HepG2 (cell line): ENCODE measurements at regions not wholly inside any gene's neighbourhood (a gene's known extent, or its start where the extent isn't known, plus 50 kb on each side); places are given as distances from the start of the nearest gene placed in this dataset.

Experiments
- ATAC-seq: fragments of 200-7000 bp; cut with Tn5 transposase; 3 replicates; pipeline ENCODE4 v1.9.1; 2020; ENCODE audit warnings: mild to moderate bottlenecking, moderate library complexity
- BruUV-seq: library from RNA; stranded (reverse); fragments of 400-500 nt; replicated peaks from 2 replicates; lab custom pipeline; 2021; lab: Mats Ljungman, UMichigan
- CTCF ChIA-PET: fragments of 300-600 bp; formaldehyde crosslinking; extraction: SDS; loops from one replicate; lab custom pipeline; 2021; ENCODE audit warnings: low total read pairs, inconsistent platforms, low intra/inter-chr PET ratio; lab: Yijun Ruan, JAX
- POLR2A ChIA-PET: fragments of 350-600 bp; sonication (Branson Sonifier 250); formaldehyde crosslinking; loops from one replicate; lab custom pipeline; 2020; ENCODE audit warnings: antibody characterized with exemption, inconsistent platforms; lab: Yijun Ruan, JAX
- DNase-seq: peaks from one replicate; pipeline ENCODE4 v3.0.0-alpha.2; 2015; ENCODE audit warnings: low spot score
- FAIRE-seq: peaks from 3 replicates; lab custom pipeline; 2011; peaks lifted over from hg19 to GRCh38; lab: Jason Lieb, UNC
- H2AFZ ChIP-seq: one replicate; pipeline ENCODE4 v1.6.1; 2011; ENCODE audit warnings: low read length, inconsistent platforms
- H3K27ac ChIP-seq: fragments of 300-600 bp; 3 replicates; pipeline ENCODE4 v1.8.0; 2011; ENCODE audit warnings: mixed run types, mild to moderate bottlenecking, mixed read lengths, low read length, inconsistent platforms; ENCODE audit not compliant: insufficient read depth; ENCODE audit errors: extremely low read length
- H3K27me3 ChIP-seq, 2 experiments: fragments of 200-600 bp in 1 of 2; 2 replicates in 1 of 2; 3 replicates in 1 of 2; pipeline versions ENCODE4 v1.6.0 to v1.8.0; 2011; ENCODE audit warnings: low read length in 2 of 2, mild to moderate bottlenecking in 2 of 2, moderate library complexity in 2 of 2, inconsistent platforms in 1 of 2; ENCODE audit not compliant: insufficient read depth in 2 of 2, control insufficient read depth in 1 of 2
- H3K36me3 ChIP-seq, 2 experiments: fragments of 200-600 bp in 1 of 2; replicated peaks in 1 of 2; 2 replicates in 1 of 2; 3 replicates in 1 of 2; pipeline versions ENCODE4 v1.5.1 to v1.8.0; 2011; ENCODE audit warnings: low read length in 2 of 2, inconsistent platforms in 1 of 2; ENCODE audit not compliant: insufficient read depth in 2 of 2, control insufficient read depth in 1 of 2
- H3K4me1 ChIP-seq: 2 replicates; pipeline ENCODE4 v1.5.1; 2012; ENCODE audit warnings: low read length, inconsistent platforms; ENCODE audit not compliant: insufficient read depth
- H3K4me2 ChIP-seq: 2 replicates; pipeline ENCODE4 v1.6.0; 2011; ENCODE audit warnings: low read depth, low read length, inconsistent platforms
- H3K4me3 ChIP-seq, 3 experiments: fragments of 200-600 bp in 1 of 3; sonication (generic), shearing (Covaris generic) in 1 of 3; replicated peaks in 1 of 3; 2 replicates each; pipeline ENCODE4 v1.5.1; 2011 to 2016; ENCODE audit warnings: low read length in 3 of 3, inconsistent platforms in 2 of 3, low read depth in 2 of 3, mild to moderate bottlenecking in 2 of 3, control low read depth in 1 of 3, mixed read lengths in 1 of 3; ENCODE audit not compliant: insufficient read depth in 1 of 3
- H3K79me2 ChIP-seq: one replicate; pipeline ENCODE4 v1.6.1; 2011; ENCODE audit warnings: low read length, inconsistent platforms; ENCODE audit not compliant: insufficient read depth
- H3K9ac ChIP-seq: 2 replicates; pipeline ENCODE4 v1.6.0; 2011; ENCODE audit warnings: mild to moderate bottlenecking, low read depth, low read length, inconsistent platforms; ENCODE audit not compliant: insufficient read depth
- H3K9me3 ChIP-seq: 2 replicates; pipeline ENCODE4 v1.5.1; 2012; ENCODE audit warnings: mild to moderate bottlenecking, low read length
- H4K20me1 ChIP-seq: 2 replicates; pipeline ENCODE4 v1.6.0; 2011; ENCODE audit warnings: inconsistent platforms, mild to moderate bottlenecking, low read length, moderate library complexity; ENCODE audit not compliant: insufficient read depth
- KLF9 ChIP-seq: IDR thresholded peaks from 2 replicates; pipeline ENCODE4 v1.6.1; 2016; ENCODE audit warnings: low read depth
- MEIS2 ChIP-seq: sonication (generic); formaldehyde crosslinking; IDR thresholded peaks from 2 replicates; pipeline ENCODE4 v1.9.0; 2021; ENCODE audit warnings: mild to moderate bottlenecking, missing genetic modification reagents
- MXI1 ChIP-seq: IDR thresholded peaks from 3 replicates; pipeline ENCODE4 v1.6.1; 2012; ENCODE audit warnings: low read depth, low read length, inconsistent platforms, borderline replicate concordance
- NONO ChIP-seq, 2 experiments: fragments of 450-650 bp in 1 of 2; sonication (generic) in 1 of 2; formaldehyde crosslinking in 1 of 2; IDR thresholded peaks in 1 of 2; conservative IDR thresholded peaks in 1 of 2; 2 replicates each; pipeline versions ENCODE4 v1.6.1 to v1.8.0; 2017 to 2022; ENCODE audit warnings: mild to moderate bottlenecking in 1 of 2, missing genetic modification reagents in 1 of 2, moderate library complexity in 1 of 2
- RBM39 ChIP-seq: fragments of 200-400 bp; formaldehyde crosslinking; IDR thresholded peaks from one replicate; pipeline ENCODE4 v1.6.1; 2018; ENCODE audit warnings: antibody characterized with exemption, mild to moderate bottlenecking, low read depth, low read length; ENCODE audit not compliant: poor library complexity, severe bottlenecking
- SP4 ChIP-seq: sonication (generic); formaldehyde crosslinking; IDR thresholded peaks from 2 replicates; pipeline ENCODE4 v1.8.1; 2023; ENCODE audit warnings: mild to moderate bottlenecking, missing genetic modification reagents
- TBX2 ChIP-seq: sonication (generic); formaldehyde crosslinking; IDR thresholded peaks from 2 replicates; pipeline ENCODE4 v1.5.0; 2020; ENCODE audit warnings: missing genetic modification reagents, mild to moderate bottlenecking, borderline replicate concordance
- ZNF24 ChIP-seq: fragments of 450-650 bp; IDR thresholded peaks from 2 replicates; pipeline ENCODE4 v1.6.1; 2017; ENCODE audit warnings: antibody characterized with exemption, mild to moderate bottlenecking
- ZNF431 ChIP-seq: sonication (generic); formaldehyde crosslinking; IDR thresholded peaks from 2 replicates; pipeline ENCODE4 v1.9.0; 2022; ENCODE audit warnings: missing genetic modification reagents, low read depth, mild to moderate bottlenecking, borderline replicate concordance
- ZNF724P ChIP-seq: sonication (generic); formaldehyde crosslinking; IDR thresholded peaks from 2 replicates; pipeline ENCODE4 v1.8.0; 2022; ENCODE audit warnings: missing genetic modification reagents, borderline replicate concordance
- WGBS: methylation state at CpG from one replicate; pipeline ENCODE4 v1.1.6; 2017; ENCODE audit warnings: low lambda C conversion rate; 5-methylcytosine and 5-hydroxymethylcytosine counted together
- in situ Hi-C: cut with HindIII; loops from 2 replicates; pipeline ENCODE4 v1.10.0; 2017; ENCODE audit warnings: low pct_unique_long_range_greater_than_20kb; ENCODE audit not compliant: extremely low pct_ligation_motif_present
- intact Hi-C: fragments of 100-400 bp; cut with micrococcal nuclease; formaldehyde crosslinking; loops from one replicate; pipeline ENCODE4 v1.10.0; 2022; ENCODE audit not compliant: unreplicated experiment
- TF ChIP-seq, protein P1 (sequence below): sonication (generic); formaldehyde crosslinking; IDR thresholded peaks from 2 replicates; pipeline ENCODE4 v1.4.0; 2020; ENCODE audit warnings: mild to moderate bottlenecking, missing genetic modification reagents, borderline replicate concordance
- TF ChIP-seq, protein P2 (sequence below): sonication (generic); formaldehyde crosslinking; IDR thresholded peaks from 2 replicates; pipeline ENCODE4 v1.8.1; 2022; ENCODE audit warnings: mild to moderate bottlenecking, missing genetic modification reagents

DNA sequence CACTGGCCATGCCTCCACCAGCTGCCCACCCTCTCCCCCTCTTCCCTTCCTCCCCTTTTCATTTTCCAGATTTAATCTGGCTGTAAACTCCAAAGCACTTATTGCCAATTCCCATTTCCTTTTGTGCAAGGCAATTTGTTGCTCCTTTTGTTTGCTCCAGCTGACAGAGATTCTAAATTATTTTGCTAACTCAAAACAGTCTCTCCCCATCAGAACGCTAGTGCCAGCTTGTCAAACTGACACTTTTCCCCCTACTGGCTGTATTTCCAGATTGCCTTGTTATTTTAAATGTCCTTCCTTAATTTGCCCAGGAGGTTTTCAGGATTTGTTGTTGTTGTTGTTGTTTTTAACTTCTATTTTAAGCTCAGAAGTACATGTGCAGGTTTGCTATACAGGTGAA lies 57.0 kb upstream of the PAK1 start:
- intact Hi-C loops (no loop called here), in situ Hi-C loops (no loop called here)
- DNase-seq = no peak
- no peak overlapping the region for H3K4me3 ChIP-seq
- H3K27me3 ChIP-seq = no peaks in the 10 kb centered on the region
- no peaks in the 10 kb centered on the region for H3K79me2 ChIP-seq
- no peak for ATAC-seq
- WGBS = 43% methylated on average over 1 of the region's 1 CpG
- TF ChIP-seq KLF9 (CRISPR knock-in tag) (no peak), MXI1 (no peak), TBX2 (CRISPR knock-in tag) (no peak), RBM39 (no peak), SP4 (CRISPR knock-in tag) (no peak), ZNF24 (no peak), MEIS2 (no peak), ZNF724P (CRISPR knock-in tag) (no peak), NONO (IDR thresholded peaks at IDR 0.05) (no peak), NONO (CRISPR knock-in tag; conservative IDR thresholded peaks at IDR 0.05) (no peak), ZNF431 (CRISPR knock-in tag) (no peak)
- TF ChIP-seq, protein P1, sequence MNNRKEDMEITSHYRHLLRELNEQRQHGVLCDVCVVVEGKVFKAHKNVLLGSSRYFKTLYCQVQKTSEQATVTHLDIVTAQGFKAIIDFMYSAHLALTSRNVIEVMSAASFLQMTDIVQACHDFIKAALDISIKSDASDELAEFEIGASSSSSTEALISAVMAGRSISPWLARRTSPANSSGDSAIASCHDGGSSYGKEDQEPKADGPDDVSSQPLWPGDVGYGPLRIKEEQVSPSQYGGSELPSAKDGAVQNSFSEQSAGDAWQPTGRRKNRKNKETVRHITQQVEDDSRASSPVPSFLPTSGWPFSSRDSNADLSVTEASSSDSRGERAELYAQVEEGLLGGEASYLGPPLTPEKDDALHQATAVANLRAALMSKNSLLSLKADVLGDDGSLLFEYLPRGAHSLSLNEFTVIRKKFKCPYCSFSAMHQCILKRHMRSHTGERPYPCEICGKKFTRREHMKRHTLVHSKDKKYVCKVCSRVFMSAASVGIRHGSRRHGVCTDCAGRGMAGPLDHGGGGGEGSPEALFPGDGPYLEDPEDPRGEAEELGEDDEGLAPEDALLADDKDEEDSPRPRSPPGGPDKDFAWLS (CRISPR knock-in tag) = no peak
- TF ChIP-seq, protein P2, sequence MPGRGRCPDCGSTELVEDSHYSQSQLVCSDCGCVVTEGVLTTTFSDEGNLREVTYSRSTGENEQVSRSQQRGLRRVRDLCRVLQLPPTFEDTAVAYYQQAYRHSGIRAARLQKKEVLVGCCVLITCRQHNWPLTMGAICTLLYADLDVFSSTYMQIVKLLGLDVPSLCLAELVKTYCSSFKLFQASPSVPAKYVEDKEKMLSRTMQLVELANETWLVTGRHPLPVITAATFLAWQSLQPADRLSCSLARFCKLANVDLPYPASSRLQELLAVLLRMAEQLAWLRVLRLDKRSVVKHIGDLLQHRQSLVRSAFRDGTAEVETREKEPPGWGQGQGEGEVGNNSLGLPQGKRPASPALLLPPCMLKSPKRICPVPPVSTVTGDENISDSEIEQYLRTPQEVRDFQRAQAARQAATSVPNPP (CRISPR knock-in tag) = no peak
- no peak overlapping the region for H3K9ac ChIP-seq
- FAIRE-seq = no peak
- H3K36me3 ChIP-seq = no peaks in the 10 kb centered on the region
- no peak overlapping the region for H3K4me2 ChIP-seq
- no peaks in the 10 kb centered on the region for H4K20me1 ChIP-seq
- POLR2A ChIA-PET = no interaction called here
- no peaks in the 10 kb centered on the region for H3K9me3 ChIP-seq
- CTCF ChIA-PET = no interaction called here
- H2AFZ ChIP-seq = no peak overlapping the region
- no peak overlapping the region for H3K27ac ChIP-seq
- no peaks in the 10 kb centered on the region for H3K4me1 ChIP-seq
- no TSS peak for BruUV-seq
